Calu3 (cell line): ENCODE measurements at regions not wholly inside any gene's neighbourhood (a gene's known extent, or its start where the extent isn't known, plus 50 kb on each side); places are given as distances from the start of the nearest gene placed in this dataset.

Source experiments
- BruUV-seq: library from RNA; stranded (reverse); fragments of 400-500 nt; replicated peaks from 2 replicates; lab custom pipeline; 2021; lab: Mats Ljungman, UMichigan
- CTCF ChIA-PET: fragments of 300-600 bp; sonication (Branson Sonifier 250); formaldehyde crosslinking; loops from one replicate; lab custom pipeline; 2022; ENCODE audit warnings: antibody characterized with exemption; lab: Charles Lee
- DNase-seq: peaks from one replicate; pipeline ENCODE4 v3.0.0; 2022
- H3K27ac Mint-ChIP-seq: one replicate; pipeline ENCODE4 v1.8.0; 2022; ENCODE audit warnings: mixed read lengths; ENCODE audit not compliant: unreplicated experiment
- H3K27me3 Mint-ChIP-seq: one replicate; pipeline ENCODE4 v1.8.0; 2022; ENCODE audit warnings: mixed read lengths; ENCODE audit not compliant: unreplicated experiment
- H3K36me3 Mint-ChIP-seq: one replicate; pipeline ENCODE4 v1.8.0; 2022; ENCODE audit warnings: mild to moderate bottlenecking, moderate library complexity, mixed read lengths; ENCODE audit not compliant: insufficient read depth, unreplicated experiment
- H3K4me1 Mint-ChIP-seq: one replicate; pipeline ENCODE4 v1.8.0; 2022; ENCODE audit warnings: mild to moderate bottlenecking, low read depth, mixed read lengths; ENCODE audit not compliant: unreplicated experiment
- H3K4me3 Mint-ChIP-seq: one replicate; pipeline ENCODE4 v1.8.0; 2022; ENCODE audit warnings: mild to moderate bottlenecking, low read depth, moderate library complexity, mixed read lengths; ENCODE audit not compliant: unreplicated experiment
- H3K9me3 Mint-ChIP-seq: one replicate; pipeline ENCODE4 v1.8.0; 2022; ENCODE audit warnings: low read depth, mixed read lengths; ENCODE audit not compliant: unreplicated experiment
- CTCF ChIP-seq: fragments of 200-600 bp; IDR thresholded peaks from one replicate; pipeline ENCODE4 v1.8.0; 2022; ENCODE audit warnings: antibody characterized with exemption; ENCODE audit not compliant: unreplicated experiment
- intact Hi-C: fragments of 100-400 bp; cut with micrococcal nuclease; formaldehyde crosslinking; loops from one replicate; pipeline ENCODE4 v1.10.0; 2022; ENCODE audit not compliant: unreplicated experiment

- no peaks in the 10 kb centered on the region for H3K27me3 Mint-ChIP-seq
- BruUV-seq, result no TSS peak
- TF ChIP-seq CTCF, result no peak
- H3K9me3 Mint-ChIP-seq, result peaks cover 7% of the 10 kb centered on the region
- H3K36me3 Mint-ChIP-seq, result no peaks in the 10 kb centered on the region
- no peak for DNase-seq
- H3K27ac Mint-ChIP-seq, result no peak overlapping the region
- intact Hi-C loops, result no loop called here
- no peaks in the 10 kb centered on the region for H3K4me1 Mint-ChIP-seq
- H3K4me3 Mint-ChIP-seq, result no peak overlapping the region
- CTCF ChIA-PET, result no interaction called here
These were observed 318.7 kb downstream of the NOL4 start for GRCh38 chr18:33906046-33906445.

GRCh38 chr18:33901894-33902512 is 322.7 kb downstream of the NOL4 start:
- no peaks in the 10 kb centered on the region for H3K27me3 Mint-ChIP-seq
- no peak for TF ChIP-seq CTCF
- DNase-seq, result no peak
- CTCF ChIA-PET, result no interaction called here
- H3K27ac Mint-ChIP-seq, result no peak overlapping the region
- peaks cover 11% of the 10 kb centered on the region for H3K9me3 Mint-ChIP-seq
- no peaks in the 10 kb centered on the region for H3K36me3 Mint-ChIP-seq
- intact Hi-C loops, result no loop called here
- H3K4me1 Mint-ChIP-seq, result no peaks in the 10 kb centered on the region
- no TSS peak for BruUV-seq
- no peak overlapping the region for H3K4me3 Mint-ChIP-seq

GRCh38 chr18:33900638-33901037 is 322.6 kb downstream of the ASXL3 start:
- no peak overlapping the region for H3K4me3 Mint-ChIP-seq
- peaks cover 11% of the 10 kb centered on the region for H3K9me3 Mint-ChIP-seq
- CTCF ChIA-PET, result no interaction called here
- no peaks in the 10 kb centered on the region for H3K4me1 Mint-ChIP-seq
- no peak for DNase-seq
- no TSS peak for BruUV-seq
- H3K36me3 Mint-ChIP-seq, result no peaks in the 10 kb centered on the region
- H3K27ac Mint-ChIP-seq, result no peak overlapping the region
- TF ChIP-seq CTCF, result no peak
- intact Hi-C loops, result no loop called here
- no peaks in the 10 kb centered on the region for H3K27me3 Mint-ChIP-seq

GRCh38 chr18:33898427-33898826 is 320.4 kb downstream of the ASXL3 start:
- Mint-ChIP-seq H3K27ac (no peak overlapping the region), H3K27me3 (no peaks in the 10 kb centered on the region), H3K36me3 (no peaks in the 10 kb centered on the region), H3K4me3 (no peak overlapping the region), H3K9me3 (peaks cover 8% of the 10 kb centered on the region), H3K4me1 (no peaks in the 10 kb centered on the region)
- no peak for TF ChIP-seq CTCF
- CTCF ChIA-PET, result no interaction called here
- BruUV-seq, result no TSS peak
- no peak for DNase-seq
- intact Hi-C loops, result no loop called here
